GM21825 (cell line): ENCODE measurements at regions not wholly inside any gene's neighbourhood (a gene's known extent, or its start where the extent isn't known, plus 50 kb on each side); places are given as distances from the start of the nearest gene placed in this dataset.
"Not testable (repeated sequence)": the region's sequence is repeated elsewhere in the genome, so short reads cannot be mapped to it uniquely, and the experiment has no call there.

ENCODE experiments used
- ATAC-seq: cut with Tn5 transposase; IDR thresholded peaks from one replicate; pipeline ENCODE4 v1.9.1; 2021; ENCODE audit warnings: mild to moderate bottlenecking, moderate library complexity; ENCODE audit not compliant: unreplicated experiment

GRCh38 chr3:106115557-106115956 is 246.7 kb upstream of the CBLB start:
- no peak for ATAC-seq

- ATAC-seq, result no peak
Measured at GRCh38 chr3:106116733-106117489, 248.1 kb upstream of the CBLB start.

GRCh38 chr3:106117490-106117858 is 248.7 kb upstream of the CBLB start:
- no peak for ATAC-seq

GRCh38 chr3:106119614-106120082 is 250.8 kb upstream of the CBLB start:
- no peak for ATAC-seq

GRCh38 chr3:106120356-106120755 is 251.5 kb upstream of the CBLB start:
- no peak for ATAC-seq

- no peak for ATAC-seq
Measured at GRCh38 chr3:106121491-106122289, 252.9 kb upstream of the CBLB start.

GRCh38 chr3:106124818-106125217 is 256.0 kb upstream of the CBLB start:
- no peak for ATAC-seq

GRCh38 chr3:106125321-106125720 is 256.5 kb upstream of the CBLB start:
- ATAC-seq, result no peak

GRCh38 chr3:106126067-106126845 is 257.4 kb upstream of the CBLB start:
- no peak for ATAC-seq

GRCh38 chr3:106126846-106127235 is 258.0 kb upstream of the CBLB start:
- ATAC-seq, result no peak

GRCh38 chr3:106129939-106130338 is 261.1 kb upstream of the CBLB start:
- no peak for ATAC-seq

GRCh38 chr3:106130384-106131198 is 261.8 kb upstream of the CBLB start:
- no peak for ATAC-seq

GRCh38 chr3:106135451-106136160 is 266.8 kb upstream of the CBLB start:
- ATAC-seq, result no peak

GRCh38 chr3:106139826-106140225 is 271.0 kb upstream of the CBLB start:
- ATAC-seq, result no peak

GRCh38 chr3:106140431-106140830 is 271.6 kb upstream of the CBLB start:
- ATAC-seq, result no peak

GRCh38 chr3:106144030-106144429 is 275.2 kb upstream of the CBLB start:
- ATAC-seq, result no peak

- ATAC-seq, result not testable (repeated sequence)
Measured at GRCh38 chr3:106148440-106149082, 279.7 kb upstream of the CBLB start.

- ATAC-seq, result no peak
Measured at GRCh38 chr3:106157411-106157810, 288.6 kb upstream of the CBLB start.

GRCh38 chr3:106160396-106160795 is 291.6 kb upstream of the CBLB start:
- no peak for ATAC-seq
